ENCODE measurements at regions not wholly inside any gene's neighbourhood (a gene's known extent, or its start where the extent isn't known, plus 50 kb on each side); places are given as distances from the start of the nearest gene placed in this dataset.

DNA sequence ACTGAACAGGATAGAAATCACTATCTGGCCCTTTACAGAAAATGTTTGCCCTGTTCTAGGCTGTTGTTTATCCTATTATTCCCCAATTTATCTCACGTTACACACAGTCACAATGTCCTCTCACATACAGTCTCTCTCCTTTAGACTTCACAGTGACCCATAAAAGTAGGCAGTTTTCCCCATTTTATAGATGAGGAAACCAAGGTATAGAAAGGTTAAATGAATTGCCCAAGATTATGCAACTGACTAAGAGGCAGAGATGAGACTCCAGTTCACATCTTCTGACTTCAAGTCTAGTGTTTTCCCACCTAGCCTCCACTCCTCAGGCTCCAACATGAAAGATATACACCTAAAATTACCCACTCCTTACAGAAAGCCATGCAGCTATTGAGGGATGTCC is 99.3 kb upstream of the PLCL2 start:
- TF ChIP-seq CTCF (IDR thresholded peaks at IDR 0.05; ENCODE audit: extremely low read depth in 1 of 2, insufficient read depth in 1 of 2, low read depth in 1 of 2, low read length in 2 of 2) (no peak), EZH2 (IDR thresholded peaks at IDR 0.05; ENCODE audit: borderline replicate concordance, low read depth, low read length, severe bottlenecking) (no peak)

Measured in endothelial cell of umbilical vein (primary cell).